Liver (tissue), 3 donors: ENCODE measurements at regions not wholly inside any gene's neighbourhood (a gene's known extent, or its start where the extent isn't known, plus 50 kb on each side); places are given as distances from the start of the nearest gene placed in this dataset.

Source experiments
- FOXA1 ChIP-seq: IDR thresholded peaks from 2 replicates; pipeline ENCODE4 v1.6.1; 2016; ENCODE audit warnings: antibody characterized with exemption
- GABPA ChIP-seq, 2 donors: IDR thresholded peaks in 1 of 2; conservative IDR thresholded peaks in 1 of 2; 2 replicates each; pipeline ENCODE4 v1.6.1; 2016; ENCODE audit warnings: antibody characterized with exemption in 2 of 2, mild to moderate bottlenecking in 1 of 2, moderate library complexity in 1 of 2
- HNF4G ChIP-seq: IDR thresholded peaks from 2 replicates; pipeline ENCODE4 v1.6.1; 2016; ENCODE audit warnings: antibody characterized with exemption
- JUND ChIP-seq, 2 donors: IDR thresholded peaks; 2 replicates each; pipeline ENCODE4 v1.6.1; 2016; ENCODE audit warnings: antibody characterized with exemption in 2 of 2
- RAD21 ChIP-seq, 2 donors: IDR thresholded peaks; 2 replicates each; pipeline ENCODE4 v1.6.1; 2016; ENCODE audit warnings: antibody characterized with exemption in 2 of 2, mild to moderate bottlenecking in 2 of 2
- RXRA ChIP-seq, 2 donors: IDR thresholded peaks; 2 replicates each; pipeline ENCODE4 v1.6.1; 2017 to 2018; ENCODE audit warnings: antibody characterized with exemption in 2 of 2, mild to moderate bottlenecking in 1 of 2
- YY1 ChIP-seq: IDR thresholded peaks from 2 replicates; pipeline ENCODE4 v1.6.1; 2016; ENCODE audit warnings: antibody characterized with exemption, mild to moderate bottlenecking
- TF ChIP-seq, protein P1 (sequence below): fragments of 150-350 bp; IDR thresholded peaks from 2 replicates; pipeline ENCODE4 v1.5.1; 2017; ENCODE audit warnings: improper control_type of control experiment, low read depth, low read length; ENCODE audit not compliant: missing input control
- TF ChIP-seq, protein P2 (sequence below): IDR thresholded peaks from 2 replicates; pipeline ENCODE4 v1.6.1; 2016; ENCODE audit warnings: antibody characterized with exemption, mild to moderate bottlenecking
- TF ChIP-seq, protein P3 (sequence below): IDR thresholded peaks from 2 replicates; pipeline ENCODE4 v1.6.1; 2016; ENCODE audit warnings: antibody characterized with exemption
- TF ChIP-seq, protein P4 (sequence below): IDR thresholded peaks from 2 replicates; pipeline ENCODE4 v1.6.1; 2016; ENCODE audit warnings: antibody characterized with exemption
- TF ChIP-seq, protein P5 (sequence below): IDR thresholded peaks from 2 replicates; pipeline ENCODE4 v1.6.1; 2016; ENCODE audit warnings: antibody characterized with exemption
- donor health status: healthy.
- donor health status: healthy.

DNA sequence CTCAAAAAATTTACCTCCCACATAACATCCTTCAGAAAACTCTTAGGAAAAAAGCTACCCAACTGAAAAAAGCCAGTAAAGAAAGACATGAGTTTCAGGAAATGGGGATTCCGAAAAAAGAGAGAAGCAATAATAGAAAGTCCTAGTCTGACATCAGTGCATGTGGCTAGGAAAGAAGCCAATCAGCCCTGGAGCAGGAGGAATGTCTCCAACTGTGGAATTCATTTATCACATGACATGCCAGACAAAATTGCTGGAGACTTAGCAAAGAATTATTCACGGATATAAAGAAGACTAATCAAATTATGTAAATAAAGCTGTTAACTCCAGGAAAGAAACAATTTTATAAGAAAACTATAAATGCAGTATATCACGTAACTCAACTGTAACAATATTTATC is 258.9 kb upstream of the RARB start:
- TF ChIP-seq, protein P1, sequence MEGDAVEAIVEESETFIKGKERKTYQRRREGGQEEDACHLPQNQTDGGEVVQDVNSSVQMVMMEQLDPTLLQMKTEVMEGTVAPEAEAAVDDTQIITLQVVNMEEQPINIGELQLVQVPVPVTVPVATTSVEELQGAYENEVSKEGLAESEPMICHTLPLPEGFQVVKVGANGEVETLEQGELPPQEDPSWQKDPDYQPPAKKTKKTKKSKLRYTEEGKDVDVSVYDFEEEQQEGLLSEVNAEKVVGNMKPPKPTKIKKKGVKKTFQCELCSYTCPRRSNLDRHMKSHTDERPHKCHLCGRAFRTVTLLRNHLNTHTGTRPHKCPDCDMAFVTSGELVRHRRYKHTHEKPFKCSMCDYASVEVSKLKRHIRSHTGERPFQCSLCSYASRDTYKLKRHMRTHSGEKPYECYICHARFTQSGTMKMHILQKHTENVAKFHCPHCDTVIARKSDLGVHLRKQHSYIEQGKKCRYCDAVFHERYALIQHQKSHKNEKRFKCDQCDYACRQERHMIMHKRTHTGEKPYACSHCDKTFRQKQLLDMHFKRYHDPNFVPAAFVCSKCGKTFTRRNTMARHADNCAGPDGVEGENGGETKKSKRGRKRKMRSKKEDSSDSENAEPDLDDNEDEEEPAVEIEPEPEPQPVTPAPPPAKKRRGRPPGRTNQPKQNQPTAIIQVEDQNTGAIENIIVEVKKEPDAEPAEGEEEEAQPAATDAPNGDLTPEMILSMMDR = no peak
- TF ChIP-seq GABPA (IDR thresholded peaks at IDR 0.05 in 1 of 2, conservative IDR thresholded peaks at IDR 0.05 in 1 of 2) (no peak), JUND (IDR thresholded peaks at IDR 0.05) (no peak), YY1 (no peak), FOXA1 (no peak), RAD21 (IDR thresholded peaks at IDR 0.05) (no peak), RXRA (IDR thresholded peaks at IDR 0.05) (no peak), HNF4G (no peak)
- TF ChIP-seq, protein P2, sequence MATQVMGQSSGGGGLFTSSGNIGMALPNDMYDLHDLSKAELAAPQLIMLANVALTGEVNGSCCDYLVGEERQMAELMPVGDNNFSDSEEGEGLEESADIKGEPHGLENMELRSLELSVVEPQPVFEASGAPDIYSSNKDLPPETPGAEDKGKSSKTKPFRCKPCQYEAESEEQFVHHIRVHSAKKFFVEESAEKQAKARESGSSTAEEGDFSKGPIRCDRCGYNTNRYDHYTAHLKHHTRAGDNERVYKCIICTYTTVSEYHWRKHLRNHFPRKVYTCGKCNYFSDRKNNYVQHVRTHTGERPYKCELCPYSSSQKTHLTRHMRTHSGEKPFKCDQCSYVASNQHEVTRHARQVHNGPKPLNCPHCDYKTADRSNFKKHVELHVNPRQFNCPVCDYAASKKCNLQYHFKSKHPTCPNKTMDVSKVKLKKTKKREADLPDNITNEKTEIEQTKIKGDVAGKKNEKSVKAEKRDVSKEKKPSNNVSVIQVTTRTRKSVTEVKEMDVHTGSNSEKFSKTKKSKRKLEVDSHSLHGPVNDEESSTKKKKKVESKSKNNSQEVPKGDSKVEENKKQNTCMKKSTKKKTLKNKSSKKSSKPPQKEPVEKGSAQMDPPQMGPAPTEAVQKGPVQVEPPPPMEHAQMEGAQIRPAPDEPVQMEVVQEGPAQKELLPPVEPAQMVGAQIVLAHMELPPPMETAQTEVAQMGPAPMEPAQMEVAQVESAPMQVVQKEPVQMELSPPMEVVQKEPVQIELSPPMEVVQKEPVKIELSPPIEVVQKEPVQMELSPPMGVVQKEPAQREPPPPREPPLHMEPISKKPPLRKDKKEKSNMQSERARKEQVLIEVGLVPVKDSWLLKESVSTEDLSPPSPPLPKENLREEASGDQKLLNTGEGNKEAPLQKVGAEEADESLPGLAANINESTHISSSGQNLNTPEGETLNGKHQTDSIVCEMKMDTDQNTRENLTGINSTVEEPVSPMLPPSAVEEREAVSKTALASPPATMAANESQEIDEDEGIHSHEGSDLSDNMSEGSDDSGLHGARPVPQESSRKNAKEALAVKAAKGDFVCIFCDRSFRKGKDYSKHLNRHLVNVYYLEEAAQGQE = no peak
- TF ChIP-seq, protein P3, sequence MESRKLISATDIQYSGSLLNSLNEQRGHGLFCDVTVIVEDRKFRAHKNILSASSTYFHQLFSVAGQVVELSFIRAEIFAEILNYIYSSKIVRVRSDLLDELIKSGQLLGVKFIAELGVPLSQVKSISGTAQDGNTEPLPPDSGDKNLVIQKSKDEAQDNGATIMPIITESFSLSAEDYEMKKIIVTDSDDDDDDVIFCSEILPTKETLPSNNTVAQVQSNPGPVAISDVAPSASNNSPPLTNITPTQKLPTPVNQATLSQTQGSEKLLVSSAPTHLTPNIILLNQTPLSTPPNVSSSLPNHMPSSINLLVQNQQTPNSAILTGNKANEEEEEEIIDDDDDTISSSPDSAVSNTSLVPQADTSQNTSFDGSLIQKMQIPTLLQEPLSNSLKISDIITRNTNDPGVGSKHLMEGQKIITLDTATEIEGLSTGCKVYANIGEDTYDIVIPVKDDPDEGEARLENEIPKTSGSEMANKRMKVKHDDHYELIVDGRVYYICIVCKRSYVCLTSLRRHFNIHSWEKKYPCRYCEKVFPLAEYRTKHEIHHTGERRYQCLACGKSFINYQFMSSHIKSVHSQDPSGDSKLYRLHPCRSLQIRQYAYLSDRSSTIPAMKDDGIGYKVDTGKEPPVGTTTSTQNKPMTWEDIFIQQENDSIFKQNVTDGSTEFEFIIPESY = no peak
- TF ChIP-seq, protein P4, sequence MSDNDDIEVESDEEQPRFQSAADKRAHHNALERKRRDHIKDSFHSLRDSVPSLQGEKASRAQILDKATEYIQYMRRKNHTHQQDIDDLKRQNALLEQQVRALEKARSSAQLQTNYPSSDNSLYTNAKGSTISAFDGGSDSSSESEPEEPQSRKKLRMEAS = no peak
- TF ChIP-seq, protein P5, sequence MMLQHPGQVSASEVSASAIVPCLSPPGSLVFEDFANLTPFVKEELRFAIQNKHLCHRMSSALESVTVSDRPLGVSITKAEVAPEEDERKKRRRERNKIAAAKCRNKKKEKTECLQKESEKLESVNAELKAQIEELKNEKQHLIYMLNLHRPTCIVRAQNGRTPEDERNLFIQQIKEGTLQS = no peak
